K562 (cell line): ENCODE measurements at regions not wholly inside any gene's neighbourhood (a gene's known extent, or its start where the extent isn't known, plus 50 kb on each side); places are given as distances from the start of the nearest gene placed in this dataset.
A peak's percentile ranks its signal among the peaks of the same experiment; 100 is the strongest.

Experiments used
- ATAC-seq: fragments of 200-7000 bp; cut with Tn5 transposase; 3 replicates; pipeline ENCODE4 v1.9.1; 2020; ENCODE audit warnings: moderate library complexity
- BruUV-seq: library from RNA; stranded (reverse); fragments of 400-500 nt; replicated peaks from 2 replicates; lab custom pipeline; 2021; lab: Mats Ljungman, UMichigan
- CTCF ChIA-PET: fragments of 300-600 bp; formaldehyde crosslinking; extraction: SDS; loops from one replicate; lab custom pipeline; 2021; ENCODE audit warnings: low intra/inter-chr PET ratio; lab: Yijun Ruan, JAX
- POLR2A ChIA-PET: fragments of 300-600, 350-650 bp; sonication (Branson Sonifier 250); formaldehyde crosslinking; extraction: SDS; loops from one replicate; lab custom pipeline; 2021; ENCODE audit warnings: antibody characterized with exemption, inconsistent platforms; lab: Yijun Ruan, JAX
- DNase-seq, 4 experiments: peaks; one replicate each; pipeline versions ENCODE4 v3.0.0 to v3.0.0-alpha.2; 2011 to 2018; ENCODE audit warnings: low spot score in 3 of 4, mixed read lengths in 3 of 4; ENCODE audit errors: extremely low read depth in 1 of 4
- FAIRE-seq: peaks from 2 replicates; lab custom pipeline; 2011; peaks lifted over from hg19 to GRCh38; lab: Jason Lieb, UNC
- H2AFZ ChIP-seq: 2 replicates; pipeline ENCODE4 v1.6.0; 2011; ENCODE audit warnings: low read depth, low read length, control low read depth, inconsistent platforms
- H3K27ac ChIP-seq: fragments of 200-600 bp; 3 replicates; pipeline ENCODE4 v1.8.0; 2011; ENCODE audit warnings: low read depth, mild to moderate bottlenecking, control low read depth, inconsistent platforms, low read length, moderate library complexity, mixed read lengths; ENCODE audit errors: extremely low read depth
- H3K27me3 ChIP-seq, 2 experiments: fragments of 300-600 bp in 1 of 2; 2 replicates in 1 of 2; 3 replicates in 1 of 2; pipeline versions ENCODE4 v1.6.0 to v1.8.0; 2011; ENCODE audit warnings: inconsistent platforms in 2 of 2, low read length in 2 of 2, mild to moderate bottlenecking in 1 of 2, mixed read lengths in 1 of 2, moderate library complexity in 1 of 2; ENCODE audit not compliant: control insufficient read depth in 2 of 2, insufficient read depth in 2 of 2
- H3K36me3 ChIP-seq: fragments of 300-600 bp; 3 replicates; pipeline ENCODE4 v1.8.0; 2011; ENCODE audit warnings: mild to moderate bottlenecking, low read length, inconsistent platforms; ENCODE audit not compliant: control insufficient read depth, insufficient read depth
- H3K4me1 ChIP-seq, 2 experiments: fragments of 200-600 bp in 1 of 2; replicated peaks in 1 of 2; 2 replicates in 1 of 2; 3 replicates in 1 of 2; pipeline versions ENCODE4 v1.5.1 to v1.8.0; 2011; ENCODE audit warnings: inconsistent platforms in 2 of 2, low read length in 2 of 2, mild to moderate bottlenecking in 1 of 2, mixed read lengths in 1 of 2, moderate library complexity in 1 of 2; ENCODE audit not compliant: control insufficient read depth in 2 of 2, insufficient read depth in 2 of 2
- H3K4me2 ChIP-seq: 2 replicates; pipeline ENCODE4 v1.6.1; 2011; ENCODE audit warnings: low read length, control low read depth, inconsistent platforms, mixed read lengths; ENCODE audit not compliant: insufficient read depth
- H3K4me3 ChIP-seq: fragments of 200-600 bp; sonication (generic), shearing (Covaris generic); 2 replicates; pipeline ENCODE4 v1.5.1; 2016; ENCODE audit warnings: control low read depth, inconsistent platforms
- H3K79me2 ChIP-seq: fragments of 200-600 bp; 3 replicates; pipeline ENCODE4 v1.8.0; 2011; ENCODE audit warnings: low read length, inconsistent platforms; ENCODE audit not compliant: control insufficient read depth, insufficient read depth
- H3K9ac ChIP-seq, 2 experiments: 2 replicates each; pipeline versions ENCODE4 v1.6.0 to v1.6.1; 2011; ENCODE audit warnings: low read depth in 2 of 2, low read length in 2 of 2, control low read depth in 1 of 2, inconsistent platforms in 1 of 2, mild to moderate bottlenecking in 1 of 2, mixed read lengths in 1 of 2; ENCODE audit not compliant: insufficient read depth in 1 of 2
- H3K9me1 ChIP-seq: one replicate; pipeline ENCODE4 v1.6.0; 2011; ENCODE audit warnings: inconsistent platforms, mild to moderate bottlenecking, low read length, moderate library complexity; ENCODE audit not compliant: control insufficient read depth, insufficient read depth
- H3K9me3 ChIP-seq: replicated peaks from 2 replicates; pipeline ENCODE4 v1.5.1; 2011; ENCODE audit warnings: low read depth, low read length, inconsistent platforms; ENCODE audit not compliant: control insufficient read depth, insufficient read depth
- H4K20me1 ChIP-seq: replicated peaks from 2 replicates; pipeline ENCODE4 v1.6.1; 2011; ENCODE audit warnings: low read length, inconsistent platforms, mixed read lengths; ENCODE audit not compliant: control insufficient read depth, insufficient read depth
- CLOCK ChIP-seq: fragments of 250-450 bp; sonication (Bioruptor Pico); IDR thresholded peaks from 2 replicates; pipeline ENCODE4 v1.4.0; 2020; ENCODE audit warnings: mild to moderate bottlenecking, moderate library complexity, borderline replicate concordance
- GATAD2B ChIP-seq: fragments of 450-650 bp; IDR thresholded peaks from 2 replicates; pipeline ENCODE4 v1.6.1; 2017; ENCODE audit warnings: mild to moderate bottlenecking, borderline replicate concordance
- HDAC2 ChIP-seq: fragments of 450-650 bp; IDR thresholded peaks from 2 replicates; pipeline ENCODE4 v1.6.1; 2016; ENCODE audit warnings: mild to moderate bottlenecking
- PHB2 ChIP-seq: fragments of 450-650 bp; IDR thresholded peaks from 2 replicates; pipeline ENCODE4 v1.6.1; 2017; ENCODE audit warnings: low read depth
- PHF20 ChIP-seq: fragments of 450-650 bp; IDR thresholded peaks from 2 replicates; pipeline ENCODE4 v1.6.1; 2018; ENCODE audit not compliant: partially characterized antibody
- PRDM10 ChIP-seq: fragments of 450-650 bp; IDR thresholded peaks from 2 replicates; pipeline ENCODE4 v1.6.1; 2018; ENCODE audit not compliant: partially characterized antibody
- RAD51 ChIP-seq: fragments of 450-650 bp; IDR thresholded peaks from 2 replicates; pipeline ENCODE4 v1.7.1; 2016; ENCODE audit warnings: low read depth, mild to moderate bottlenecking, borderline replicate concordance
- RFX5 ChIP-seq: IDR thresholded peaks from 2 replicates; pipeline ENCODE4 v1.6.1; 2011; ENCODE audit warnings: low read depth, mild to moderate bottlenecking, improper control_type of control experiment, low read length
- SMARCA4 ChIP-seq: fragments of 450-650 bp; IDR thresholded peaks from 2 replicates; pipeline ENCODE4 v1.6.1; 2016
- SMARCA5 ChIP-seq: fragments of 450-650 bp; IDR thresholded peaks from 2 replicates; pipeline ENCODE4 v1.6.1; 2016
- ZBTB11 ChIP-seq, 3 experiments: fragments of 200-800 bp in 1 of 3; fragments of 250-450 bp in 1 of 3; fragments of 450-650 bp in 1 of 3; sonication (Bioruptor Pico) in 1 of 3; sonication (Bioruptor generic) in 1 of 3; formaldehyde crosslinking in 1 of 3; IDR thresholded peaks; 2 replicates each; pipeline versions ENCODE4 v1.6.1 to v1.8.0; 2016 to 2022; ENCODE audit warnings: mild to moderate bottlenecking in 2 of 3, missing genetic modification characterization in 2 of 3, missing compliant biosample characterization in 1 of 3, moderate library complexity in 1 of 3
- ZFX ChIP-seq: sonication (generic); formaldehyde crosslinking; IDR thresholded peaks from 2 replicates; pipeline ENCODE4 v1.8.0; 2022; ENCODE audit warnings: mild to moderate bottlenecking, missing genetic modification reagents, moderate library complexity
- ZNF444 ChIP-seq: fragments of 250-450 bp; sonication (Bioruptor Pico); IDR thresholded peaks from 2 replicates; pipeline ENCODE4 v1.4.0; 2020; ENCODE audit warnings: mild to moderate bottlenecking, moderate library complexity
- ZNF644 ChIP-seq: fragments of 200-800 bp; sonication (Bioruptor generic); IDR thresholded peaks from 2 replicates; pipeline ENCODE4 v1.6.1; 2016; ENCODE audit warnings: low read depth, missing genetic modification characterization, missing compliant biosample characterization
- WGBS: fragments of 100-300 bp; shearing (Covaris generic); methylation state at CpG from one replicate; pipeline ENCODE4 v1.1.6; 2016; ENCODE audit warnings: low coverage, mixed read lengths; ENCODE audit not compliant: insufficient coverage; ENCODE audit errors: missing lambda C conversion rate; 5-methylcytosine and 5-hydroxymethylcytosine counted together
- in situ Hi-C: fragments of 300-500 bp; cut with MboI; formaldehyde crosslinking; loops from 4 replicates; pipeline ENCODE4 v1.15.0; 2018; ENCODE audit warnings: inconsistent platforms, mixed read lengths
- intact Hi-C: fragments of 100-400 bp; cut with micrococcal nuclease; formaldehyde crosslinking; loops from 2 replicates; pipeline ENCODE4 v1.14.2; 2022

- POLR2A ChIA-PET = interaction anchor here (1.0 to 1.6 kb wide), 4 partner anchors 10 to 45 kb away, joined by 3 to 9 read pairs (median 3); no protein-coding TSS in a partner anchor
- Histone ChIP-seq H3K36me3 (no peaks in the 10 kb centered on the region), H4K20me1 (no peaks in the 10 kb centered on the region), H3K27ac (no peak overlapping the region), H3K79me2 (no peaks in the 10 kb centered on the region), H3K4me2 (no peak overlapping the region), H3K4me1 (peaks cover 41 to 42% of the 10 kb centered on the region in 2 experiments), H3K9me1 (no peaks in the 10 kb centered on the region), H3K9ac (no peak overlapping the region), H3K9me3 (peaks cover 6% of the 10 kb centered on the region), H3K4me3 (no peak overlapping the region), H3K27me3 (0 out of 5 replicates have a peak, but pooled peaks cover 0 to 11% of the 10 kb centered on the region in 2 experiments), H2AFZ (no peak overlapping the region)
- intact Hi-C loops (no loop called here), in situ Hi-C loops (no loop called here)
- peak; percentile 35 for FAIRE-seq
- peak; percentile 9; the same call in 2 of the 3 replicates for ATAC-seq
- 0% methylated on average over 2 of the region's 2 CpGs for WGBS
- CTCF ChIA-PET = no interaction called here
- no TSS peak for BruUV-seq
- peak in 3 of 4 experiments; percentile 39 to 82 (median 80) for DNase-seq
- no peak for TF ChIP-seq ZNF444 (CRISPR knock-in tag)
- TF ChIP-seq RAD51 = peak; percentile 17; the same call in 1 of the 2 replicates
- no peak for TF ChIP-seq RFX5
- TF ChIP-seq PHB2 = no peak
- 0 out of 2 replicates have a peak, but pooled peaks have one; percentile 24 for TF ChIP-seq ZNF644 (tag)
- TF ChIP-seq PRDM10 = no peak
- TF ChIP-seq GATAD2B = no peak
- TF ChIP-seq CLOCK (CRISPR knock-in tag) = no peak
- TF ChIP-seq PHF20 = no peak
- no peak for TF ChIP-seq ZFX (CRISPR knock-in tag)
- TF ChIP-seq SMARCA5 = no peak
- peak; percentile 72; the same call in 1 of the 2 replicates for TF ChIP-seq HDAC2
- peak; percentile 81 for TF ChIP-seq SMARCA4
- no peak for TF ChIP-seq ZBTB11 (CRISPR knock-in tag; IDR thresholded peaks at IDR 0.05)
These were observed 64.6 kb upstream of the WDR26 start for GRCh38 chr1:224499204-224499603.
